GM12878 (cell line): ENCODE measurements at regions not wholly inside any gene's neighbourhood (a gene's known extent, or its start where the extent isn't known, plus 50 kb on each side); places are given as distances from the start of the nearest gene placed in this dataset.

ENCODE experiments used
- ATAC-seq: fragments of 200-7000 bp; cut with Tn5 transposase; 3 replicates; pipeline ENCODE4 v1.9.1; 2020; ENCODE audit warnings: mild to moderate bottlenecking, moderate library complexity
- BruUV-seq: library from RNA; stranded (reverse); fragments of 400-500 nt; replicated peaks from 2 replicates; lab custom pipeline; 2021; lab: Mats Ljungman, UMichigan
- CTCF ChIA-PET: fragments of 300-600 bp; sonication (Branson Sonifier 250); formaldehyde crosslinking; extraction: SDS; loops from one replicate; lab custom pipeline; 2021; ENCODE audit warnings: inconsistent platforms; lab: Yijun Ruan, JAX
- POLR2A ChIA-PET: fragments of 350-600 bp; formaldehyde crosslinking; extraction: SDS; loops from one replicate; lab custom pipeline; 2021; ENCODE audit warnings: inconsistent platforms; lab: Charles Lee
- RAD21 ChIA-PET: fragments of 300-600 bp; sonication (Branson Sonifier 250); formaldehyde crosslinking; loops from one replicate; lab custom pipeline; 2023; ENCODE audit warnings: antibody characterized with exemption; ENCODE audit not compliant: unreplicated experiment; lab: Charles Lee
- SMC1A ChIA-PET: fragments of 300-600 bp; sonication (Branson Sonifier 250); formaldehyde crosslinking; loops from one replicate; lab custom pipeline; 2023; ENCODE audit not compliant: unreplicated experiment, uncharacterized antibody; lab: Charles Lee
- DNase-seq: peaks from one replicate; pipeline ENCODE4 v3.0.0-alpha.2; 2011; ENCODE audit warnings: low read depth, low spot score
- FAIRE-seq: peaks from 3 replicates; lab custom pipeline; 2011; peaks lifted over from hg19 to GRCh38; lab: Jason Lieb, UNC
- H2AFZ ChIP-seq: 2 replicates; pipeline ENCODE4 v1.6.0; 2011; ENCODE audit warnings: low read depth, low read length, control low read depth; ENCODE audit not compliant: control insufficient read depth
- H3K27ac ChIP-seq: 2 replicates; pipeline ENCODE4 v1.5.1; 2011; ENCODE audit warnings: control low read depth; ENCODE audit not compliant: control insufficient read depth, insufficient read depth
- H3K27me3 ChIP-seq, 2 experiments: replicated peaks in 1 of 2; 2 replicates each; pipeline versions ENCODE4 v1.6.0 to v1.6.1; 2011; ENCODE audit warnings: low read length in 1 of 2; ENCODE audit not compliant: control insufficient read depth in 2 of 2, insufficient read depth in 2 of 2
- H3K36me3 ChIP-seq, 2 experiments: 2 replicates each; pipeline ENCODE4 v1.5.1; 2011; ENCODE audit warnings: low read length in 1 of 2; ENCODE audit not compliant: control insufficient read depth in 2 of 2, insufficient read depth in 2 of 2
- H3K4me1 ChIP-seq: 2 replicates; pipeline ENCODE4 v1.6.1; 2011; ENCODE audit warnings: mild to moderate bottlenecking, low read length, moderate library complexity, mixed read lengths; ENCODE audit not compliant: control insufficient read depth, insufficient read depth
- H3K4me2 ChIP-seq: 2 replicates; pipeline ENCODE4 v1.6.0; 2011; ENCODE audit warnings: control low read depth; ENCODE audit not compliant: control insufficient read depth, insufficient read depth
- H3K4me3 ChIP-seq: fragments of 200-600 bp; sonication (generic); 2 replicates; pipeline ENCODE4 v1.5.1; 2016
- H3K79me2 ChIP-seq: 2 replicates; pipeline ENCODE4 v1.6.0; 2011; ENCODE audit warnings: low read length; ENCODE audit not compliant: control insufficient read depth, insufficient read depth
- H3K9ac ChIP-seq: 2 replicates; pipeline ENCODE4 v1.8.0; 2011; ENCODE audit warnings: low read length, control low read depth, mixed read lengths; ENCODE audit not compliant: control insufficient read depth, insufficient read depth
- H3K9me3 ChIP-seq: replicated peaks from 3 replicates; pipeline ENCODE4 v1.5.1; 2011; ENCODE audit warnings: mild to moderate bottlenecking, low read length; ENCODE audit not compliant: control insufficient read depth, insufficient read depth
- H4K20me1 ChIP-seq: 2 replicates; pipeline ENCODE4 v1.6.0; 2011; ENCODE audit not compliant: control insufficient read depth, insufficient read depth
- BCLAF1 ChIP-seq: fragments of 450-650 bp; IDR thresholded peaks from 2 replicates; pipeline ENCODE4 v1.6.1; 2017; ENCODE audit warnings: antibody characterized with exemption, mild to moderate bottlenecking, moderate library complexity
- JUND ChIP-seq: IDR thresholded peaks from 2 replicates; pipeline ENCODE4 v1.6.1; 2012; ENCODE audit warnings: low read depth, mild to moderate bottlenecking, low read length, improper control_type of control experiment, moderate library complexity
- RBBP5 ChIP-seq: fragments of 200-600 bp; sonication (generic); conservative IDR thresholded peaks from 2 replicates; pipeline ENCODE4 v1.6.1; 2016
- SIN3A ChIP-seq: IDR thresholded peaks from 2 replicates; pipeline ENCODE4 v1.6.1; 2012; ENCODE audit warnings: low read depth, low read length, improper control_type of control experiment
- TAF1 ChIP-seq: IDR thresholded peaks from 2 replicates; pipeline ENCODE4 v1.6.1; 2011; ENCODE audit warnings: mild to moderate bottlenecking, low read depth, low read length, borderline replicate concordance
- TCF12 ChIP-seq: IDR thresholded peaks from 2 replicates; pipeline ENCODE4 v1.6.1; 2011; ENCODE audit warnings: low read depth, mild to moderate bottlenecking, low read length
- WGBS: methylation state at CpG from one replicate; pipeline ENCODE4 v1.1.6; 2016; ENCODE audit warnings: low lambda C conversion rate; ENCODE audit not compliant: insufficient replicate concordance, insufficient coverage; ENCODE audit errors: missing lambda C conversion rate; 5-methylcytosine and 5-hydroxymethylcytosine counted together
- in situ Hi-C: fragments of 300-500 bp; cut with MboI; formaldehyde crosslinking; loops from 9 replicates; pipeline ENCODE4 v1.14.3; 2018; ENCODE audit warnings: mixed read lengths
- intact Hi-C: fragments of 100-400 bp; cut with micrococcal nuclease; formaldehyde crosslinking; loops from one replicate; pipeline ENCODE4 v1.14.2; 2022; ENCODE audit not compliant: unreplicated experiment
- TF ChIP-seq, protein P1 (sequence below): IDR thresholded peaks from 2 replicates; pipeline ENCODE4 v1.6.1; 2012; ENCODE audit warnings: improper control_type of control experiment, low read depth, low read length; ENCODE audit not compliant: insufficient replicate concordance

GRCh38 chr1:84062496-84062895 is 63.6 kb upstream of the TTLL7 start:
- RAD21 ChIA-PET = no interaction called here

More at GRCh38 chr1:84062496-84062895, 63.6 kb upstream of the TTLL7 start:
- no peak for DNase-seq
- ATAC-seq = no peak
- Histone ChIP-seq H3K4me1 (no peaks in the 10 kb centered on the region), H3K79me2 (no peaks in the 10 kb centered on the region), H3K9me3 (no peaks in the 10 kb centered on the region), H4K20me1 (no peaks in the 10 kb centered on the region), H3K27me3 (no peaks in the 10 kb centered on the region), H3K4me2 (no peak overlapping the region), H3K4me3 (no peak overlapping the region), H3K9ac (no peak overlapping the region), H3K27ac (no peak overlapping the region), H3K36me3 (no peaks in the 10 kb centered on the region), H2AFZ (no peak overlapping the region)
- ChIA-PET POLR2A (no interaction called here), SMC1A (no interaction called here), CTCF (no interaction called here)
- BruUV-seq = no TSS peak
- FAIRE-seq = no peak
- 6% methylated on average over 1 of the region's 1 CpG for WGBS
- intact Hi-C loops = no loop called here
- TF ChIP-seq, protein P1, sequence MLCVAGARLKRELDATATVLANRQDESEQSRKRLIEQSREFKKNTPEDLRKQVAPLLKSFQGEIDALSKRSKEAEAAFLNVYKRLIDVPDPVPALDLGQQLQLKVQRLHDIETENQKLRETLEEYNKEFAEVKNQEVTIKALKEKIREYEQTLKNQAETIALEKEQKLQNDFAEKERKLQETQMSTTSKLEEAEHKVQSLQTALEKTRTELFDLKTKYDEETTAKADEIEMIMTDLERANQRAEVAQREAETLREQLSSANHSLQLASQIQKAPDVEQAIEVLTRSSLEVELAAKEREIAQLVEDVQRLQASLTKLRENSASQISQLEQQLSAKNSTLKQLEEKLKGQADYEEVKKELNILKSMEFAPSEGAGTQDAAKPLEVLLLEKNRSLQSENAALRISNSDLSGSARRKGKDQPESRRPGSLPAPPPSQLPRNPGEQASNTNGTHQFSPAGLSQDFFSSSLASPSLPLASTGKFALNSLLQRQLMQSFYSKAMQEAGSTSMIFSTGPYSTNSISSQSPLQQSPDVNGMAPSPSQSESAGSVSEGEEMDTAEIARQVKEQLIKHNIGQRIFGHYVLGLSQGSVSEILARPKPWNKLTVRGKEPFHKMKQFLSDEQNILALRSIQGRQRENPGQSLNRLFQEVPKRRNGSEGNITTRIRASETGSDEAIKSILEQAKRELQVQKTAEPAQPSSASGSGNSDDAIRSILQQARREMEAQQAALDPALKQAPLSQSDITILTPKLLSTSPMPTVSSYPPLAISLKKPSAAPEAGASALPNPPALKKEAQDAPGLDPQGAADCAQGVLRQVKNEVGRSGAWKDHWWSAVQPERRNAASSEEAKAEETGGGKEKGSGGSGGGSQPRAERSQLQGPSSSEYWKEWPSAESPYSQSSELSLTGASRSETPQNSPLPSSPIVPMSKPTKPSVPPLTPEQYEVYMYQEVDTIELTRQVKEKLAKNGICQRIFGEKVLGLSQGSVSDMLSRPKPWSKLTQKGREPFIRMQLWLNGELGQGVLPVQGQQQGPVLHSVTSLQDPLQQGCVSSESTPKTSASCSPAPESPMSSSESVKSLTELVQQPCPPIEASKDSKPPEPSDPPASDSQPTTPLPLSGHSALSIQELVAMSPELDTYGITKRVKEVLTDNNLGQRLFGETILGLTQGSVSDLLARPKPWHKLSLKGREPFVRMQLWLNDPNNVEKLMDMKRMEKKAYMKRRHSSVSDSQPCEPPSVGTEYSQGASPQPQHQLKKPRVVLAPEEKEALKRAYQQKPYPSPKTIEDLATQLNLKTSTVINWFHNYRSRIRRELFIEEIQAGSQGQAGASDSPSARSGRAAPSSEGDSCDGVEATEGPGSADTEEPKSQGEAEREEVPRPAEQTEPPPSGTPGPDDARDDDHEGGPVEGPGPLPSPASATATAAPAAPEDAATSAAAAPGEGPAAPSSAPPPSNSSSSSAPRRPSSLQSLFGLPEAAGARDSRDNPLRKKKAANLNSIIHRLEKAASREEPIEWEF = no peak
- TF ChIP-seq TCF12 (no peak), BCLAF1 (no peak), RBBP5 (no peak), TAF1 (no peak), SIN3A (no peak), JUND (no peak)
- in situ Hi-C loops = no loop called here
